Fibroblast of the aortic adventitia (primary cell): ENCODE measurements at regions not wholly inside any gene's neighbourhood (a gene's known extent, or its start where the extent isn't known, plus 50 kb on each side); places are given as distances from the start of the nearest gene placed in this dataset.

Experiments used
- DNase-seq: peaks from one replicate; pipeline ENCODE4 v3.0.0-alpha.2; 2010; ENCODE audit warnings: low read depth
- H3K4me3 ChIP-seq: 2 replicates; pipeline ENCODE4 v1.5.1; 2011; ENCODE audit warnings: low read depth, mild to moderate bottlenecking, control low read depth, low read length, moderate library complexity
- CTCF ChIP-seq: IDR thresholded peaks from 2 replicates; pipeline ENCODE4 v1.5.1; 2011; ENCODE audit warnings: mild to moderate bottlenecking, low read length, control low read depth, inconsistent platforms; ENCODE audit not compliant: insufficient read depth

DNA sequence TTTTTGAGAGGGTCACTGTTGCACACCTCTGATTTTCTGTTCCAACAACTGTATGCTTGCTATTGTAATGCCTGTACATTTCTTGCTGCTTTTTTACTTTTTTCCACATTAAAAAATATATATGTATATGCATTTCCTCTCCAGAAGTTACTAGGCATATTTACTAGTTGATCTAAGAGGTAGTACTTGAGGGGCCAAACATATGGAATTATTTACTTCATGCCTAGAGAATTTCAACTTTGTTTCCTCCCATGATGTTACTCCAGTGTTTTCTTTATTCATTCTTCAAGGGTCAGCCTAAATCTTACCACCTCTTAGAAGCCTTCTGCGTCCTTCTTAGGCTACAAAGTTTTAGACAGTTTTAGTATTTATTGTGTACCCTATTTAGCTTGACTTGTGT is 122.7 kb downstream of the NMUR2 start:
- no peak for TF ChIP-seq CTCF
- DNase-seq, result no peak
- no peak overlapping the region for H3K4me3 ChIP-seq

DNA sequence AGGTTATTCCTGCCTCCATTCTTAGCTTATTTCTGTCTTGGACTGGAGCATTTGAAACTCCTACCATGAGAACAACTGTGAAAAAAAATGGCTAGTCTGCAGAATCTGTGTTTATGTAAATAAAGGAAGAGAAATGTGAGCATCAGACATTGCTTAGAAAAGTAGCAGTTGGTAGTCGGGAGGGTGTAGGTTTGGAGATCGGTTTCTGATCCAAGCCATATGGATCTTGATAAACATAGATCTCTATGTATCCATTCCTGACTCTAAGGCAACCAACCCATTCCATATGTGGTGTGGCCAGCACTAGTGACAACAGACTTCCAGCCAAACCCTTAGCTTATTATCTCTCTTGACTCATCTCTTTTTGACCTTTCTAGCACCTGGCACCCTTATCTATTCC is 127.1 kb downstream of the NMUR2 start:
- no peak for TF ChIP-seq CTCF
- no peak overlapping the region for H3K4me3 ChIP-seq
- no peak for DNase-seq

- no peak for TF ChIP-seq CTCF
- no peak for DNase-seq
Observed at GRCh38 chr5:152274224-152274623, 130.9 kb downstream of the NMUR2 start.

GRCh38 chr5:152271420-152271819 is 133.7 kb downstream of the NMUR2 start:
- no peak overlapping the region for H3K4me3 ChIP-seq
- TF ChIP-seq CTCF, result no peak
- DNase-seq, result no peak

More at GRCh38 chr5:152274224-152274623, 130.9 kb downstream of the NMUR2 start:
- no peak overlapping the region for H3K4me3 ChIP-seq

GRCh38 chr5:152270096-152270495 is 135.0 kb downstream of the NMUR2 start:
- no peak for DNase-seq

DNA sequence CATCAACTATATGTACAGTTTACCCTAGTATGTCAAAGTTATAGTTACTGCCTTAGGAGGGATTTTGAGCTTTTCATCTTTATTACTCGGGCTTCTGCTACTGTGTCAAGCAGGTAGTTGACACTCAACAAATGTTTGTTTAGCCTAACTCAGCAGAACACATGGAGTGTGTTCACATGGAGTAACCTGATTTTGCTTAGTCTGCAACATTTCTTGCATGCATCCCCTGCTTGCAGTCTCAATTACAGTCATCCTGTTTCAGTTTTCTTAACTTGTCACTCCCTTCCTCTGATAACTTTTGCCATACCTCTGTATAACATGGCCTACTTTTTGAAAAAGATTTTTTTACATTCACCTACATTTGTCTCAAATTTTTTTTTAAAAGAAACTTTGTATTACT is 135.5 kb downstream of the NMUR2 start:
- no peak for DNase-seq

More at GRCh38 chr5:152270096-152270495, 135.0 kb downstream of the NMUR2 start:
- no peak overlapping the region for H3K4me3 ChIP-seq
- no peak for TF ChIP-seq CTCF

More for the DNA sequence above, 135.5 kb downstream of the NMUR2 start:
- H3K4me3 ChIP-seq, result no peak overlapping the region
- no peak for TF ChIP-seq CTCF
